HG03575 (cell line): ENCODE measurements at regions not wholly inside any gene's neighbourhood (a gene's known extent, or its start where the extent isn't known, plus 50 kb on each side); places are given as distances from the start of the nearest gene placed in this dataset.
"Not testable (repeated sequence)": the region's sequence is repeated elsewhere in the genome, so short reads cannot be mapped to it uniquely, and the experiment has no call there.

Source experiments
- ATAC-seq: cut with Tn5 transposase; IDR thresholded peaks from one replicate; pipeline ENCODE4 v1.9.1; 2021; ENCODE audit not compliant: unreplicated experiment, insufficient number of reproducible peaks, low FRiP score; ENCODE audit errors: extremely low read depth

- ATAC-seq, result no peak
Observed at GRCh38 chr3:177778633-177779032, 581.4 kb upstream of the TBL1XR1 start.

DNA sequence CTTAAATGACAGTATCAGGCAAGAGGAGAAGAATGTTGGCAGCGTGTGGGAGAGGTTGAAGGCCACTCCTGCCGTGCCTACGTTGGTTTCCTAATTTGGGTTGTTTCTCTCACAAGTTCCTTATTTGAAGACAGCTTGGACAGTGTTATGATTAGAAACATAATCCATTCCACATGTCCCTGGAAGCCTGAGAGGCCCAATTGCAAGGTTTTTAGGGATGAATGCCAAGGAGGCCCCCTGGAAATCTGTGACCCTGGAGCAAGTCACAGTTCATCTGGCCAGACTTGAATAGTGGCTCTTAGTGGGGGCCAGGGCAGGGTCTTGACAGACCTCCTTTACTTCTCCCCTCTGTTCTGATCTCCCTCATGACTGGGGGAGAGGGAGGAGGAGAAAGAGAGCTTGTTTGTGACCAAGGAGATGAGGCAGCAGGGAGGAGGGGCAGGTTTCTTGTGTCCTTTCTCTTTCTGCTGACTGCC lies 584.4 kb upstream of the TBL1XR1 start:
- no peak for ATAC-seq

DNA sequence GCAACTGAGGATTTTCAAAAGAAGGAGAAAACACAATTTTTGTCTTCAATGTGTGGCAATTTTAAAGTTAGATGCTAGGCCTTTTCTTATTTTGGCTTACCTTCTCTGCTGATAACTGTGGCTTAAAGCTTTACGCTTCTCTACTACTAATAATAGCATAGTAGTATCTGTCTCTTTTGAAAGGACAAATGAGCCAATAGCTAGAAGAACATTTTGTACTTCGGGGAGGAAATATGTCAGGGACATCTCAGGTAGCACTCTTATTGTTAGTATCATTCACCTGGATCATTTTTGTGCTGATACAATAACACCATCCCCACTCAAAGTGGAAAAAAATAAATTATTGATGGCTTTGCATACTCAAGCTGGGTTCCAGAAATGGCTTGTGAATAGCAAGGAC lies 586.1 kb upstream of the TBL1XR1 start:
- no peak for ATAC-seq

DNA sequence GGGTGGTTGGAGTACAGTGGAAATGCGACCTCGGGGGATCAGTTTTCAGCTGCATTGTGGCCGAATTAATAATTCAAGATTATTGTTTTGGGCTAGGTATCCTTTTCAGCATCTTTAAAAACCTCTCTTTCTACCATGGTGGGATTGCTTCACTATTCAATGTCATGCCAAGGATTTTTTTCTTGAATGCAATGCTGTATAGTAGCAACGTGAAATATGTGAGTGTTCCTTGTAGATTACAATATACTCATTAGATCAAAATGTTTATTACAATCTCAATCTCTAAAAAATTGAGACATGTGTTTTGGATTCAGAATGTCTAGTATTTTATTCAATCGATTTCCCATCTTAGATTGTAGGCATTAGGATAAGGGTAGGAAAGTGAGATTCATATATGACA lies 586.5 kb upstream of the TBL1XR1 start:
- ATAC-seq, result no peak

GRCh38 chr3:177787279-177788041 lies 590.2 kb upstream of the TBL1XR1 start:
- no peak for ATAC-seq

- ATAC-seq, result no peak
Observed at GRCh38 chr3:177789500-177789899, 592.2 kb upstream of the TBL1XR1 start.

DNA sequence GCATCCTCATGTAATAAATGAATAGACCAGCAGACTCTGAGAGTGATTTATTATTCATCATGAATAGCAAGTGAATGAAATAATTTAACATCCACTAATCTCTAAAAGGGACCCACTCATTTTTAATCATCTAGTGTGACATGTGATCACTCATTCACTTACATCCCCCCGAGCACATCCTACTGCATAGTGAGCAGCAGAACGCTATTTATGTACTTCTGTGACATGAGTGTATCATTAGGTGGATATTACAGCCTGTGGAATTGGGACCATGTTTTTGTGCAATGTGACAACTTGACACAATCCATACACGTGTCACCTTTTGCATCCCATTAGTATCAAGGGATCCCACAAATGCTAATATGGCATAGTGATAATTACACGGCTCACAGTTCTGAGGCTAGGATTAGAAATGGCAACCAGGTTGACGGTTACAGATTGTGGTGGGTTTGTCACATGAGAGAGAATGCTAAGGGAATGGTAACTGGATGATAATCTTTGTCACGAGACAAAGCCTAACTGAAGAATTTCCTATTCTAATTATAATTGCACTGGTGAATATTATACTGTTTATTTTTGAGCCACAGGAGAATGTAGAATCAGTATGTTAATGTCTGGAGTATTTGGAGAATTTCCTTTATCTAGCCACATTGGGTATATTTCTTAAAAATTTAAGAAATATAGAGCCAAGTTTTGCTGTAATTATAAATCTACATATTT lies 595.2 kb upstream of the TBL1XR1 start:
- no peak for ATAC-seq

DNA sequence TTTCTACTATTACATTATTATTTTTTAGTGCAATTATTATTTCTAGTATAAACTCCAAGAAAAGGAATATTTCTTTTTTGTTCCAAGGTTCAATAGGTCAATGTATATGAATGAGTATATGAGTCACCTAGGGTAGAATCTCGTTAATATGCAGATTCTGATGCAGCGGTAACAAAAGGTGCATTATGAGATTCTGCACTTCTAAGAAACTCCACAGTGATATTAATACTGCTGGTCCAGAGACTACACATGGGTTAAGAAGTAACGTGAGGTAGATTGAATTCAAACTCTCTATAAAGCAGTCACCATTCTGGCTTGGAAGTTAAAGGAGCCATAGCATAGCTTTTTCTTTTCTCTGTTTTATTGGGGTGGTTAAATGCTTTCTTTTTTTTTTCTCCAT lies 596.2 kb upstream of the TBL1XR1 start:
- no peak for ATAC-seq

- no peak for ATAC-seq
Observed at GRCh38 chr3:177795216-177795615, 597.9 kb upstream of the TBL1XR1 start.

GRCh38 chr3:177795859-177796258 lies 598.6 kb upstream of the TBL1XR1 start:
- no peak for ATAC-seq

DNA sequence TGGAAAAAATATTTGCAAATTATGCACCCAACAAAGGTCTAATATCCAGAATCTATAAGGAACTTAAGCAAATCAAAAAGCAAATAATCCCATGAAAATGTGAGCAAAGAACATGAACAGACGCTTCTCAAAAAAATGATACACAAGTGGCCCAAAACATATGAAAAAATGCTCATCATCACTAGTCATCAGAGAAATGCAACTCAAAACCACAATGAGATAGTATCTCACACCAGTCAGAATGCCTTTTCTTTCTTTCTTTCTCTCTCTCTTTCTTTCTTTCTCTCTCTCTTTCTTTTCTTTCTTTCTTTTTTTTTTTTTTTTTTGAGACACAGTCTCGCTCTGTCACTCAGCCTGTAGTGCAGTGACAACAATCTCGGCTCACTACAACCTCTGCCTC lies 602.9 kb upstream of the TBL1XR1 start:
- not testable (repeated sequence) for ATAC-seq

GRCh38 chr3:177800561-177800960 lies 603.3 kb upstream of the TBL1XR1 start:
- ATAC-seq, result no peak

GRCh38 chr3:177802151-177802900 lies 605.0 kb upstream of the TBL1XR1 start:
- no peak for ATAC-seq

DNA sequence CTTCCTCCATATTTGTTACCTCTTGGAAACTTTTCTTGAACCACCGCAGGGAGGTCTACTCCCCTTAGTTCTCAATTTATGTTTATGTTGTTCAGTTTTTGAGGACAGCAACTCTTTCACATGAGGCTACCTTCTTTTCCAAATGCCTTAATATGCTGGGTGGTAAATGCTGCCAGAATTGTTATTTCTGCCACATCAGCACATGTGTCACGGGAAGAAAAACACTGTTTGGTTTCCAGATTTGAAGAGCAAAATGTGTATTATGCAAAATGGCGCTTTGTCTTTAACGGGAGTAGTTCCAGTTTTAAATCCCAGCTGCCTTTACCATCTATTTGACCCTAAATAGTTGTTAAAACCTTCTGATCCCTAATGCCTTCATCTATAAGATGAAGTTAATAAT lies 606.2 kb upstream of the TBL1XR1 start:
- no peak for ATAC-seq

GRCh38 chr3:177804032-177804431 lies 606.8 kb upstream of the TBL1XR1 start:
- no peak for ATAC-seq

- no peak for ATAC-seq
Observed at GRCh38 chr3:177804646-177805045, 607.4 kb upstream of the TBL1XR1 start.

- no peak for ATAC-seq
Observed at GRCh38 chr3:177807150-177807875, 610.0 kb upstream of the TBL1XR1 start.

DNA sequence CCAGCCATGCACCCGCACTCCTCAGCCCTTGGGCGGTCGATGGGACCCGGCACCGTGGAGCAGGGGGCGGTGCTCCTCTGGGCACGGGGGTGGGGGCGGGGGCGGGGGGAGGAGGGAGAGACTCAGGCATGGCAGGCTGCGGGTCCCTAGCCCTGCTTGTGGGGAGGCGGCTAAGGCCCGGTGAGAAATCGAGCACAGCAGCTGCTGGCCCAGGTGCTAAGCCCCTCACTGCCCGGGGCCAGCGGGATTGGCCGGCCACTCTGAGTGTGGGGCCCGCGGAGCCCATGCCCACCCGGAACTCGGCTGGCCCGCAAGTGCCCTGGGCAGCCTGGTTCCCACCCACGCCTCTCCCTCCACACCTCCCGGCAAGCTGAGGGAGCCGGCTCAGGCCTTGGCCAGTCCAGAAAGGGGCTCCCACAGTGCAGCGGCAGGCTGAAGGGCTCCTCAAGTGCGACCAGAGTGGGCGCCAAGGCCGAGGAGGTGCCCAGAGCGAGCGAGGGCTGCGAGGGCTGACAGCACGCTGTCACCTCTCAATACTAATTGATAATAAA lies 611.7 kb upstream of the TBL1XR1 start:
- not testable (repeated sequence) for ATAC-seq

DNA sequence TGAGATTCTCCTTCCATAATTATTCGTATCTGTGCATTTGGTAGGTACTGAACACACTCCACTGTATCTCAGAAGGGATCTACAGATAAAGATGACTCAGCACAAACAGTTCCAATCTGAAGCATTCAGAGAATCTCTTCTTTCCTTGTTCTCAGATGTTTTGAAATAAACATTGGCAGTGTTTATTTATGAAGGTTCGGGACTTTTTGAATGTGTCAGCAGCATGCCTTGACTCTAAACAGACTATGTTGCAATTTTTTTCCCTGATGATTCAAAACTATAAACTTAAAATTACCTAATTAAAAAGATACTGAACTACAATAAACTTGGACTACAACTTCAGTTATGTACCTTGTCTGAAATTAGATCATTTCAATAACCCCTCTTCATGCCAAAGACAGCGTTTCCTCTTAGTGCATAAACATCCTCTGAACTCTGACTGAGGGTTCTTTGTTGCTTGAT lies 612.9 kb upstream of the TBL1XR1 start:
- ATAC-seq, result no peak
